Midbrain (tissue), 1 donor: ENCODE measurements at regions not wholly inside any gene's neighbourhood (a gene's known extent, or its start where the extent isn't known, plus 50 kb on each side); places are given as distances from the start of the nearest gene placed in this dataset.

Experiments used
- DNase-seq: peaks from one replicate; lab custom pipeline; 2025; lab: John Stamatoyannopoulos, UW

DNA sequence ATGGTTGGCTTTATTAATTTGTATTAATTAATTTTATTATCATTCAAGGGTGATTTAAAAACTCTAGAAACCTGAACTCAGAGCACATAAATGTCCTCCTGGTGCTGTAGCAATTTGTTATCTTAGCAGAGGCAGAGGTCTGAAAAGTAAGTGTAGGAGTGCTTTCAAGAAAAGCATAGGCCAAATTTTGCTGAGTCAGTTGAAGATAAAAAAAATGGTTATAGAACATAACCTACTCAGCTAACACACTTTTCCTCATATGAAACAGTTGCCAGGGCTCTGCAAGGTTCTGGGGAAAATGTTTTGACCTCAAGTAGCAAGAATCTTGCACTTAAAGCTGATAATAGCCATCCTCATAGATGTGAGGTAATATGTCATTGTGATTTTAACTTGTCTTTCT, 53.5 kb upstream of the CHODL start:
- no peak for DNase-seq

DNA sequence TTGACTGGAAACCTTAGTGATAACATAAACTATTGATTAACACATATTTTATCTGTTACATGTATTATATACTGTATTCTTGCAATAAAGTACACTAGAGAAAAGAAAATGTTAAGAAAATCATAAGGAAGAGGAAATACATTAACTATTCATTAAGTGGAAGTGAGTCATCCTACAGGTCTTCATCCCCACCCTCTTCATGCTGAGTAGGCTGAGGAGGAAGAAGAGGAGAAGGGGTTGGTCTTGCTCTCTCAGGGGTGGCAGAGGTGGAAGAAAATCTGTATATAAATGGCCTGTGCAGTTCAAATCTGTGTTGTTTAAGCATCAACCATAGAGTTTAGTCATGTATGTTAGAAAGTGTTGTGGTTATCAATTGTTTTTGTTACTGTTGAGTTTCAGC, 66.1 kb upstream of the CHODL start:
- no peak for DNase-seq

GRCh38 chr21:18174370-18174769, 70.3 kb upstream of the CHODL start:
- DNase-seq: no peak

DNA sequence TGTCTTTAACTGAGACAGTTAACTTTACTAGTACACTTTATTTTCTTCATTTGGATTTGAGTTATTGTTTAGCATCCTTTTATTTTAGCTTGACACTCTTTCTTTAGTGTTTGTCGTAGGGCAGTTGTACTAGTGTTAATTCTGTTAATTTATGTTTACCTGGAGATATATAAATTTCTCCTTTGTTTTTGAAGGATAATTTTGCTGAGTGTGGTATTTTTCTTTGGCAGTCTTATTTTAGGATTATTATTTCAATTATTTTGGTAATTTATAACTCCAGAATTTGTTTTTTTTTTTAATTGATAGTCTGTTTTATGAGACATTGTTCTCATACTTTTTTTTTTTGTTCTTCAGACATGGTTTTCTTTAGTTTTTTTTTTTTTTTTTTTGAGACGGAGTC, 73.8 kb upstream of the CHODL start:
- no peak for DNase-seq

- DNase-seq: no peak
These were observed 74.4 kb upstream of the CHODL start for GRCh38 chr21:18170221-18170620.

GRCh38 chr21:18168108-18168507, 76.5 kb upstream of the CHODL start:
- DNase-seq: no peak

DNA sequence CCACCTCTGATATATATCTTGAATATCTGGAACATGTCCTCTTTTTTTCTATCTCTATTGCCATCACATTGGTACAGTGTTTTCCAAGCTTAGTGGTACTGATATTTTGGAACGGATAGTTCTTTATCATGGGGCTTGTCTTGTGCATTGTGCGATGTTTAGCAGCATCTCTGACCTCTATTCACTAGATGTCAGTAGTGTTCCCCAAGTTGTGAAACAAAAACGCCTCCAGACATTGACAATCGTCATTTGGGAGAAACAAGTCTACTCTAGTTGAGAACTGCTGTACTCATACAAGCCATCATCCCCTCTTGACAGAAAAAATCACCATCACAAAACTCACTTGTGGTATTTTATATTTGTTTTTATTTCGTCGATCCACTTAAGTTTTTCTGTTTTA, 79.7 kb upstream of the CHODL start:
- no peak for DNase-seq

DNA sequence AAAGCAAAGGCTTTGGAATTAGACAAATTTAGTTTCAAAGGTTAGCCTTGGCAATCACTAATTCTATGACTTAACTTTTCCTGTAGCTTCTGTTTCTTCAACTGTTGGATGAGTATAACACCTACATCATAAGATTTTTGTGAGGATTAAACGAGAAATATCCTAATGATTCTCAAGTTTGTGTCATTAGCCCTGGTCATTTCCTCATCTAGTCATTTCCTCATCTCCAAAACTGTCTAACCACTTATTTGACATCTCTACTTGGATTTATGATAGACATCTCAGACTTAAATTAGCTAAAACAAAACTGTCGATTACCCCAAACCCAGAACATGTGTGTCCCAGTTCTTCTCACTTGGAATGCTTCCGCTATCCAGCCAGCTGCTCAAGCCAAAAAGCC, 80.2 kb upstream of the CHODL start:
- no peak for DNase-seq

DNA sequence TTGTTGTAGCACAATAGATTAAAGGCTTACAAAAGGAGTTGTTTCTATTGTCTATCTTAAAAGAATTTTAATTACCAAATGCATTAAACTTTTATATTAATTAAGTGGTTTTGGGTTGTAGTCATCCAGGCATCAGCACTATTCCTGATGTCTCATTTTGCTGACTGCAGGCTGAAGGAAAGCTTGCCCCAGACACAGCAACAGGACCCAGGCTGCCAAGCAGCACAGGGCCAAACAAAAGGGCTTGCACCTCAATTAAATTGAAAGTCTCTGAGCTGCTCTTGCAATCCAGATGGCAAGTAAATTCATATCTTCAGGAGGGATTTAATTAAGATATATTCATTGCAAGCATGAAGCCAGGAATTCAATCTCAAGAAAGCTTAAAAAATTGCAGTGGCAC, 80.7 kb upstream of the CHODL start:
- no peak for DNase-seq

DNA sequence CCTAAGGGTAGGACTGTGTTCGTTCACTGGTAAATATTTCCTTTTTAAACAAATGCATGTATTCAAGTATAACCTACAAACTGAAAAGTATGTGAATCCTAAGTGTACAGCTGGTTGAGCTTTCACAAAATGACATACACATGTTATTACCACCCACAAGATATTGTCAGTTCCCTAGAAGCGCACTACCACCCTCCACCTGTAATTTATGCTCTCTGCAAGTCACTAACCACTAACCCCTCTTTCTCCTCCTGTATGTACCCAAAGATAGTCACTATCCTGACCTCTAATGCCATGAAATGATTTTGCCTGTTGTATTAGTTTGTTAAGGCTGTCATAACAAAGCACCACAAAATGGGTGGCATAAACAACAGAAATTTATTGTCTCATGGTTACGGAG, 82.8 kb upstream of the CHODL start:
- no peak for DNase-seq

GRCh38 chr21:18157406-18157805, 87.2 kb upstream of the CHODL start:
- no peak for DNase-seq

DNA sequence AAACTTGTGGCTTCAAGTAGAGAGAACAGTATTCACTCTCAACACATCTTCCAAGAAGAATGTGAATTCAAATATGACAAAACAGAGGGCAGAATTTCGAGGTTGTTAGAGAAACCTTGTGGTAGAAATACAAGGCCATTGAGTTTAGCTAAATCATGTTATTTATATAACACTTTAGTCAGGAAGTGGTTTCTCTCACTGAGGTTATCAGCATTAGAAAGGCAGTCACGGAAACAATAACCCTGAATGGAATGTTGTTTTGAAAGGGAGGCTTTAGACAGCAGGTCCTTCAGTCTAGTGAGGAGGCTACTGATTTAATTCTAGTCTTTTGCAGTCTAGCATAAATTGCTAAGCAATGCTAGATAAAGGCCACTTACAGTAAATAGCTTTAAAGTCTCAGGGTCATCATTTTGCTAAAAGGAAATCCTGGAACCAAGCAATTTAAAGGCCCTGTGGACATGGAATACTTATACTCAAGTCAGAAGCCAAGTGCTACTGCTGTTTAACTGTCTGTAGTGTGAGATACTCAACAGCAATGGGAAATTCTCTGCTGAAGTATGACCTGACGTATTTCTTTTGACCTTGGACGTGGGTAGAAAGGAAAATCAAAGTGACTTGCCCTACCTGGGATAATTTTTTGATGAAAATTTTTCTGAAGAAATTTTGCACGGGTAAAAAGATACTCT, 89.0 kb upstream of the CHODL start:
- no peak for DNase-seq

GRCh38 chr21:18153063-18153462, 91.6 kb upstream of the CHODL start:
- DNase-seq: no peak

DNA sequence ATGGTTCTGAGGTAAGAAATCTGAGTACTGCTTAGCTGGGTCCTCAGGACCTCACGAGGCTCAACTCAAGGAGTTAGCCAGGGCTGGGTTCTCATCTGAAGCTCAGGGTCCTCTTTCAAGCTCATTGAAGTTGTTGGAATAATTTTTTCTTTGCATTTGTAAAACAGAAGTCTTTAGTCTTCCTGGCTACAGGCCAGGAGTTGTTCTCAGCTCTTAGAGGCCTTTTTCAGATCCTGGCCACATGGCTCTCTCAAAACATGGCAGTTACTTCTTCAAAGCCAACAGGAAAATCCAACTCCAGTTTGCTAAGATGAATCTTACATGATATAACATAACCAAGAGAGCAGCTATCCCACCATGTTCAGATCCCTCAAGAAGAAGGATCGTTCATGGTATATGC, 92.3 kb upstream of the CHODL start:
- DNase-seq: no peak

DNA sequence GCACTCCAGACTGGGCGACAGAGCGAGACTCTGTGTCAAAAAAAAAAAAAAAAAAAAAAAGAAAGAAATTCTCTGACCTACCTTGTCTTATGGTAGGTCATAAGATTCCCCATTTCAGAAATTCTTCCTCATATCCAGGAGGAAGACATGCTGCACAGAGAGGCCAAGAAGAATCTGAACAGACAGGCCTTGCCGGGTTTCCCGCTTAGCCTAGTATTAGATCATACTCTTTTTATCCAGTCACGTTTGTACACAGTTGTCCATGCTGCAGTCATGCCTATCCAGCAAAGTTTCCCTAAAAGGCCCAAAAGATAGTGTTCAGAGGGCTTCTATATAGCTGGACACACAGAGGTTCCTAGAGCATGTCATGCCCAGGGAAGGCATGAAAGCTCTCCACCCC, 93.6 kb upstream of the CHODL start:
- no peak for DNase-seq

- DNase-seq: no peak
These were observed 96.2 kb upstream of the CHODL start for GRCh38 chr21:18148401-18148800.

- no peak for DNase-seq
These were observed 97.0 kb upstream of the CHODL start for GRCh38 chr21:18147678-18148077.

GRCh38 chr21:18146820-18147219, 97.8 kb upstream of the CHODL start:
- no peak for DNase-seq

DNA sequence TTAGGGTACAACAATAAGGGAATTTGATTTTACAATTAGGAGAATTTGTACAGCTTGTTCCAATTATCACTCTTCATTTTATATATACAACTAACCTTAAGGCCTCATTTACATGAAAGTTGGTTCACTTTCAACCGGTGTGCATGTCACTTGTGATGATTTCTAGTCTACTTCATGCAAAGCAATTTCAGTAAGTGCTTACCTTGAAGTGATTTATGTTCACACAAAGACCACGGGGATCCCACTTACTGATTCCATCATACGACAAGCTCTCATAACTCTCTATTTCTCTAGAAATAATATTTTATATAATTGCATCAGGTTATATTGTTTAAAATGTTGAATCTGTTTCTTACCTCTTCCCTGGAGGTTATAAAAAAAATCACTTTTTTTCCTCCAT, 100.3 kb upstream of the CHODL start:
- no peak for DNase-seq

DNA sequence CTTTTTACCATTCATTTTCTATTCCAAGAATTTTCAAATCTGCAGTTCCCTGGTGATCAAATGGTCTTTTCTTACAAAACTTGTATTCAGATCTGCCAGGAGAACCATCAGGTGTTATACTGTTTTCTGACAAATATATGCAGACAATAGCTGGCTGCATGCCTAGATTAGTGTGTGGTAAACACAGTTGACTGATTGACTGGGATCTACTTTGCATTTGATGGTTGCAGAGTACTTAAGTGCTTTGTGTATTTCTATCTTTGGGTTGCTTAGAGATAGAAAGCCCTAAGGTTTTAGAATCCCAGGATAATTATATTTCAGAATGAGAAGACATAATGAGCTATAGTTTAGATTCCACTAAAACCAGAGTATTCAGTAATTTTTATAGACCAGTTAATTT, 102.0 kb upstream of the CHODL start:
- no peak for DNase-seq

GRCh38 chr21:18138507-18138906, 106.1 kb upstream of the CHODL start:
- DNase-seq: no peak

- no peak for DNase-seq
These were observed 115.1 kb upstream of the CHODL start for GRCh38 chr21:18129526-18129925.

GRCh38 chr21:18118566-18118965, 126.1 kb upstream of the CHODL start:
- no peak for DNase-seq

GRCh38 chr21:18117176-18117575, 127.5 kb upstream of the CHODL start:
- DNase-seq: no peak

- DNase-seq: peak; percentile 3
These were observed 129.8 kb upstream of the CHODL start for GRCh38 chr21:18114810-18115209.
